ENCODE measurements at regions not wholly inside any gene's neighbourhood (a gene's known extent, or its start where the extent isn't known, plus 50 kb on each side); places are given as distances from the start of the nearest gene placed in this dataset.

GRCh38 chr11:119989159-119989821 is 148.6 kb downstream of the TRIM29 start:
- WGBS, 4 donors = 50 to 61% (median 56%) methylated on average over 16 of the region's 16 CpGs
- DNase-seq (peak in 1 of 5 donors; percentile 27), ATAC-seq (peak in 1 of 4 donors; percentile 39)
- no peaks in the 10 kb centered on the region for H3K36me3 ChIP-seq
- peaks cover 0 to 10% (median 0%) of the 10 kb centered on the region in 9 donors for H3K27me3 ChIP-seq
- peak overlapping the region in 1 of 12 donors; percentile 17 for H3K27ac ChIP-seq
- H3K4me3 ChIP-seq = no peak overlapping the region
- H3K9me3 ChIP-seq = no peaks in the 10 kb centered on the region
- H3K4me1 ChIP-seq = peaks cover 0 to 20% (median 7%) of the 10 kb centered on the region in 12 donors
- intact Hi-C loops (cut with DNase I) = no loop called here
- no peak for TF ChIP-seq POLR2A (IDR thresholded peaks at IDR 0.05)
- TF ChIP-seq CTCF (IDR thresholded peaks at IDR 0.05) = no peak

- DNase-seq (no peak), ATAC-seq (no peak)
- Histone ChIP-seq H3K27ac (no peak overlapping the region), H3K9me3 (no peaks in the 10 kb centered on the region), H3K36me3 (no peaks in the 10 kb centered on the region), H3K4me1 (peaks cover 0 to 13% (median 5%) of the 10 kb centered on the region in 12 donors), H3K27me3 (peaks cover 0 to 10% (median 0%) of the 10 kb centered on the region in 9 donors), H3K4me3 (no peak overlapping the region)
- intact Hi-C loops (cut with DNase I) = no loop called here
- whole genome bisulfite sequencing, 4 donors = 86 to 88% (median 87%) methylated on average over 14 of the region's 14 CpGs
- TF ChIP-seq CTCF (IDR thresholded peaks at IDR 0.05) (no peak), POLR2A (IDR thresholded peaks at IDR 0.05) (no peak)
Observed at GRCh38 chr11:119985551-119985950, 152.4 kb downstream of the TRIM29 start.

- no peaks in the 10 kb centered on the region for H3K36me3 ChIP-seq
- H3K9me3 ChIP-seq = no peaks in the 10 kb centered on the region
- ATAC-seq (no peak), DNase-seq (no peak)
- TF ChIP-seq CTCF (IDR thresholded peaks at IDR 0.05) = no peak
- TF ChIP-seq POLR2A (IDR thresholded peaks at IDR 0.05) = no peak
- H3K27me3 ChIP-seq = peaks cover 0 to 10% (median 0%) of the 10 kb centered on the region in 9 donors
- intact Hi-C loops (cut with DNase I) = no loop called here
- no peak overlapping the region for H3K27ac ChIP-seq
- H3K4me3 ChIP-seq = no peak overlapping the region
- 91 to 96% (median 92%) methylated on average over 8 of the region's 8 CpGs for WGBS, 4 donors
- peaks cover 0 to 3% (median 0%) of the 10 kb centered on the region in 12 donors for H3K4me1 ChIP-seq
Observed at GRCh38 chr11:119983816-119984215, 154.1 kb downstream of the TRIM29 start.

- Histone ChIP-seq H3K4me1 (peaks cover 0 to under 1% (median 0%) of the 10 kb centered on the region in 12 donors), H3K4me3 (no peak overlapping the region), H3K9me3 (no peaks in the 10 kb centered on the region), H3K27ac (no peak overlapping the region), H3K27me3 (peaks cover 0 to 12% (median 0%) of the 10 kb centered on the region in 9 donors), H3K36me3 (no peaks in the 10 kb centered on the region)
- DNase-seq (no peak), ATAC-seq (no peak)
- TF ChIP-seq CTCF (IDR thresholded peaks at IDR 0.05) (no peak), POLR2A (IDR thresholded peaks at IDR 0.05) (no peak)
- intact Hi-C loops (cut with DNase I) = no loop called here
- WGBS, 4 donors = 67 to 73% (median 69%) methylated on average over 3 to 5 of the region's 5 CpGs
Observed at GRCh38 chr11:119983240-119983732, 154.6 kb downstream of the TRIM29 start.
